IMR-90 (cell line): ENCODE measurements at regions not wholly inside any gene's neighbourhood (a gene's known extent, or its start where the extent isn't known, plus 50 kb on each side); places are given as distances from the start of the nearest gene placed in this dataset.

Source experiments
- ATAC-seq: fragments of 200-7000 bp; cut with Tn5 transposase; 2 replicates; pipeline ENCODE4 v1.9.1; 2020; ENCODE audit warnings: low read depth, mild to moderate bottlenecking, moderate library complexity
- BruUV-seq: library from RNA; stranded (reverse); fragments of 400-500 nt; replicated peaks from 2 replicates; lab custom pipeline; 2021; lab: Mats Ljungman, UMichigan
- CTCF ChIA-PET: fragments of 300-600 bp; formaldehyde crosslinking; extraction: SDS; loops from one replicate; lab custom pipeline; 2021; ENCODE audit warnings: antibody characterized with exemption; lab: Yijun Ruan, JAX
- POLR2A ChIA-PET: fragments of 300-600 bp; sonication (Branson Sonifier 250); formaldehyde crosslinking; loops from one replicate; lab custom pipeline; 2022; ENCODE audit warnings: antibody characterized with exemption; ENCODE audit not compliant: unreplicated experiment; lab: Charles Lee
- DNase-seq: peaks from one replicate; pipeline ENCODE4 v3.0.0; 2013
- H2AFZ ChIP-seq: replicated peaks from 2 replicates; pipeline ENCODE3; 2013; ENCODE audit warnings: low read length, mild to moderate bottlenecking; ENCODE audit not compliant: poor library complexity
- H2AK5ac ChIP-seq: 2 replicates; pipeline ENCODE4 v1.6.1; 2013; ENCODE audit warnings: low read depth, low read length, inconsistent platforms
- H2AK9ac ChIP-seq: replicated peaks from 2 replicates; pipeline ENCODE3; 2013; ENCODE audit warnings: mild to moderate bottlenecking, low read depth, low read length, moderate library complexity; ENCODE audit not compliant: poor library complexity
- H2BK120ac ChIP-seq: 2 replicates; pipeline ENCODE4 v1.6.1; 2013; ENCODE audit warnings: low read depth, low read length, inconsistent platforms
- H2BK15ac ChIP-seq: 3 replicates; pipeline ENCODE4 v1.6.1; 2013; ENCODE audit warnings: low read depth, low read length, inconsistent platforms
- H2BK20ac ChIP-seq: 2 replicates; pipeline ENCODE4 v1.6.1; 2013; ENCODE audit warnings: low read depth, mild to moderate bottlenecking, inconsistent platforms, low read length, moderate library complexity
- H2BK5ac ChIP-seq: 2 replicates; pipeline ENCODE4 v1.6.1; 2013; ENCODE audit warnings: mild to moderate bottlenecking, low read depth, low read length, inconsistent platforms; ENCODE audit not compliant: poor library complexity, severe bottlenecking
- H3K14ac ChIP-seq: replicated peaks from 2 replicates; pipeline ENCODE4 v1.6.1; 2013; ENCODE audit warnings: low read depth, low read length, inconsistent platforms
- H3K18ac ChIP-seq: 2 replicates; pipeline ENCODE4 v1.6.1; 2013; ENCODE audit warnings: low read depth, low read length, control low read depth
- H3K23ac ChIP-seq: 2 replicates; pipeline ENCODE4 v1.6.1; 2013; ENCODE audit warnings: low read depth, low read length, inconsistent platforms
- H3K27ac ChIP-seq: 2 replicates; pipeline ENCODE4 v1.5.1; 2013; ENCODE audit warnings: mild to moderate bottlenecking, control low read depth, low read length; ENCODE audit not compliant: insufficient read depth
- H3K27me3 ChIP-seq: 2 replicates; pipeline ENCODE4 v1.6.1; 2013; ENCODE audit warnings: low read length; ENCODE audit not compliant: control insufficient read depth, insufficient read depth
- H3K36me3 ChIP-seq: 2 replicates; pipeline ENCODE4 v1.6.1; 2013; ENCODE audit warnings: low read length, mixed read lengths; ENCODE audit not compliant: control insufficient read depth, insufficient read depth
- H3K4ac ChIP-seq: 2 replicates; pipeline ENCODE4 v1.6.1; 2013; ENCODE audit warnings: low read depth, low read length, inconsistent platforms
- H3K4me1 ChIP-seq: 2 replicates; pipeline ENCODE4 v1.6.1; 2013; ENCODE audit warnings: low read length, mixed read lengths; ENCODE audit not compliant: control insufficient read depth, insufficient read depth
- H3K4me2 ChIP-seq: 2 replicates; pipeline ENCODE4 v1.6.1; 2013; ENCODE audit warnings: low read depth, mild to moderate bottlenecking, control low read depth, low read length, moderate library complexity
- H3K4me3 ChIP-seq: 2 replicates; pipeline ENCODE4 v1.5.1; 2013; ENCODE audit warnings: low read depth, mild to moderate bottlenecking, control low read depth, low read length, moderate library complexity; ENCODE audit not compliant: insufficient read depth
- H3K56ac ChIP-seq: 2 replicates; pipeline ENCODE4 v1.6.1; 2013; ENCODE audit warnings: low read length, inconsistent platforms; ENCODE audit not compliant: insufficient read depth; ENCODE audit errors: extremely low read depth
- H3K79me1 ChIP-seq, 2 experiments: 2 replicates each; pipeline ENCODE4 v1.6.1; 2013; ENCODE audit warnings: low read length in 2 of 2, inconsistent platforms in 1 of 2, low read depth in 1 of 2
- H3K9ac ChIP-seq: 2 replicates; pipeline ENCODE4 v1.6.1; 2013; ENCODE audit warnings: low read depth, low read length, control low read depth
- H3K9me1 ChIP-seq: 2 replicates; pipeline ENCODE4 v1.6.1; 2013; ENCODE audit warnings: low read length, inconsistent platforms; ENCODE audit not compliant: insufficient read depth
- H3K9me3 ChIP-seq: 2 replicates; pipeline ENCODE4 v1.6.1; 2013; ENCODE audit warnings: low read length; ENCODE audit not compliant: control insufficient read depth, insufficient read depth
- H4K20me1 ChIP-seq: 2 replicates; pipeline ENCODE4 v1.6.1; 2013; ENCODE audit warnings: low read length, inconsistent platforms; ENCODE audit not compliant: insufficient read depth
- H4K5ac ChIP-seq: 2 replicates; pipeline ENCODE4 v1.6.1; 2013; ENCODE audit warnings: mild to moderate bottlenecking, low read depth, low read length, control low read depth
- H4K8ac ChIP-seq, 2 experiments: 2 replicates each; pipeline ENCODE4 v1.6.1; 2013; ENCODE audit warnings: low read depth in 2 of 2, low read length in 2 of 2, control low read depth in 1 of 2, inconsistent platforms in 1 of 2
- H4K91ac ChIP-seq: 2 replicates; pipeline ENCODE4 v1.6.1; 2013; ENCODE audit warnings: low read depth, low read length, inconsistent platforms; ENCODE audit not compliant: insufficient read depth
- BHLHE40 ChIP-seq: fragments of 150-350 bp; IDR thresholded peaks from 2 replicates; pipeline ENCODE4 v1.6.1; 2016; ENCODE audit warnings: mild to moderate bottlenecking, low read depth, low read length
- RCOR1 ChIP-seq: IDR thresholded peaks from 2 replicates; pipeline ENCODE4 v1.6.1; 2012; ENCODE audit warnings: mild to moderate bottlenecking, low read length, improper control_type of control experiment; ENCODE audit not compliant: insufficient replicate concordance
- SMC3 ChIP-seq: fragments of 150-350 bp; IDR thresholded peaks from 2 replicates; pipeline ENCODE4 v1.6.1; 2016; ENCODE audit warnings: low read depth, mild to moderate bottlenecking, antibody characterized with exemption, low read length, moderate library complexity
- WGBS, 2 experiments: methylation state at CpG; one replicate each; pipeline versions ENCODE4 v1.1.5 to v1.1.7; 2013; ENCODE audit warnings: missing lambda C conversion rate in 2 of 2; ENCODE audit not compliant: insufficient read length in 1 of 2; ENCODE audit errors: extremely low coverage in 2 of 2; 5-methylcytosine and 5-hydroxymethylcytosine counted together
- dilution Hi-C: fragments of 300-500 bp; cut with HindIII; formaldehyde crosslinking; loops from one replicate; pipeline ENCODE4 v1.14.3; 2018; ENCODE audit warnings: low sequenced_read_pairs; ENCODE audit not compliant: unreplicated experiment
- in situ Hi-C: fragments of 300-500 bp; cut with MboI; formaldehyde crosslinking; loops from 3 replicates; pipeline ENCODE4 v1.14.3; 2019; ENCODE audit warnings: low sequenced_read_pairs, inconsistent platforms, mixed read lengths
- intact Hi-C: fragments of 100-400 bp; cut with micrococcal nuclease; formaldehyde crosslinking; loops from 2 replicates; pipeline ENCODE4 v1.10.0; 2022

DNA sequence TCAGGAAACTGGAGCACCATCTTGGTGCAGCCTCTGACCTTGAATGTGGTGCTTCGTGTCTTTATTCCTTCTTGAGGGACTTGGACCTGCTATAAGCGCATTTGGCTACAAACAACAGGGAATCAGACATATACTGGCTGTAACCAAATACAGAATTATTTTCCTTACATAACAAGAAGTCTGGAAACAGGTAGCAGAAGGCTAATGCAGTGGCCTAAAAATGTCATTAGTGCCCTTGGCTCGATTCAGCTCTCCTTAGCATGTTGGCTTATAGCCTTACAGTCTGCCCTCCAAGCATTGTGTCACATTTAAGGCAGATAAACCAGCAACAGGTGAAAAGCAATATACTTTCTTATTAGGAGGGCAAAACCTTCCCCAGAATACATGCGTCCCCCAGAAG lies 655.4 kb downstream of the XIRP2 start:
- H3K79me1 ChIP-seq = no peaks in the 10 kb centered on the region
- no peaks in the 10 kb centered on the region for H3K9me3 ChIP-seq
- H3K14ac ChIP-seq = no peak overlapping the region
- no peaks in the 10 kb centered on the region for H3K9me1 ChIP-seq
- in situ Hi-C loops = no loop called here
- DNase-seq (no peak), ATAC-seq (no peak)
- dilution Hi-C loops = no loop called here
- H2BK5ac ChIP-seq = no peak overlapping the region
- TF ChIP-seq BHLHE40 = no peak
- TF ChIP-seq RCOR1 = no peak
- no peak for TF ChIP-seq SMC3
- no peak overlapping the region for H3K23ac ChIP-seq
- no peak overlapping the region for H4K8ac ChIP-seq
- H2AK5ac ChIP-seq = no peak overlapping the region
- no peak overlapping the region for H3K18ac ChIP-seq
- H2BK120ac ChIP-seq = no peak overlapping the region
- H2AK9ac ChIP-seq = no peak overlapping the region
- H3K4me3 ChIP-seq = no peak overlapping the region
- H3K27me3 ChIP-seq = no peaks in the 10 kb centered on the region
- no peak overlapping the region for H4K5ac ChIP-seq
- H3K36me3 ChIP-seq = no peaks in the 10 kb centered on the region
- H4K20me1 ChIP-seq = no peaks in the 10 kb centered on the region
- no peak overlapping the region for H3K9ac ChIP-seq
- H2AFZ ChIP-seq = no peak overlapping the region
- no peak overlapping the region for H2BK20ac ChIP-seq
- WGBS, 2 experiments = 50% methylated on average over 1 of the region's 4 CpGs; no CpG with 5 or more reads in 1 of the 2 experiments
- H3K27ac ChIP-seq = no peak overlapping the region
- CTCF ChIA-PET = no interaction called here
- no peak overlapping the region for H3K56ac ChIP-seq
- no peaks in the 10 kb centered on the region for H3K4me1 ChIP-seq
- no peak overlapping the region for H3K4me2 ChIP-seq
- intact Hi-C loops = no loop called here
- BruUV-seq = no TSS peak
- H4K91ac ChIP-seq = no peak overlapping the region
- POLR2A ChIA-PET = interaction anchor here (0.6 kb wide), 1 partner anchor 31 kb away, joined by 3 read pairs; no protein-coding TSS in a partner anchor
- no peak overlapping the region for H3K4ac ChIP-seq
- H2BK15ac ChIP-seq = no peak overlapping the region
